MM.1S (cell line): ENCODE measurements at regions not wholly inside any gene's neighbourhood (a gene's known extent, or its start where the extent isn't known, plus 50 kb on each side); places are given as distances from the start of the nearest gene placed in this dataset.

Source experiments
- DNase-seq: peaks from one replicate; pipeline ENCODE4 v3.0.0-alpha.2; 2015
- H2AFZ ChIP-seq: fragments of 300-600 bp; sonication (generic); 2 replicates; pipeline ENCODE4 v1.6.0; 2016; ENCODE audit warnings: antibody characterized with exemption, low read length
- H3F3A ChIP-seq: fragments of 300-600 bp; sonication (generic); 2 replicates; pipeline ENCODE4 v1.6.1; 2016; ENCODE audit warnings: mild to moderate bottlenecking, antibody characterized with exemption, low read length, moderate library complexity, mixed read lengths; ENCODE audit not compliant: insufficient read depth
- H3K27ac ChIP-seq: fragments of 300-600 bp; sonication (generic); 2 replicates; pipeline ENCODE4 v1.5.1; 2016; ENCODE audit warnings: mild to moderate bottlenecking, low read length
- H3K27me3 ChIP-seq: fragments of 300-600 bp; sonication (generic); replicated peaks from 2 replicates; pipeline ENCODE4 v1.6.0; 2016; ENCODE audit warnings: low read length; ENCODE audit not compliant: insufficient read depth
- H3K36me3 ChIP-seq: fragments of 300-600 bp; sonication (generic); replicated peaks from 2 replicates; pipeline ENCODE4 v1.6.1; 2016; ENCODE audit warnings: mild to moderate bottlenecking, low read length, mixed read lengths; ENCODE audit not compliant: insufficient read depth
- H3K4me1 ChIP-seq: fragments of 300-600 bp; sonication (generic); 2 replicates; pipeline ENCODE4 v1.6.1; 2016; ENCODE audit warnings: low read length, mixed read lengths
- H3K4me2 ChIP-seq: fragments of 300-600 bp; sonication (generic); 2 replicates; pipeline ENCODE4 v1.6.0; 2016; ENCODE audit warnings: low read depth, low read length
- H3K4me3 ChIP-seq: fragments of 300-600 bp; sonication (generic); 2 replicates; pipeline ENCODE4 v1.5.1; 2016; ENCODE audit warnings: low read length, mixed read lengths
- H3K79me2 ChIP-seq: fragments of 300-600 bp; sonication (generic); 2 replicates; pipeline ENCODE4 v1.6.1; 2016; ENCODE audit warnings: mixed run types, low read length, mixed read lengths
- H3K9ac ChIP-seq: fragments of 300-600 bp; sonication (generic); 2 replicates; pipeline ENCODE4 v1.6.1; 2016; ENCODE audit warnings: low read length, mixed read lengths
- H3K9me2 ChIP-seq: fragments of 300-600 bp; sonication (generic); replicated peaks from 2 replicates; pipeline ENCODE4 v1.6.1; 2016; ENCODE audit warnings: mild to moderate bottlenecking, low read length, mixed read lengths; ENCODE audit not compliant: insufficient read depth
- H3K9me3 ChIP-seq: fragments of 300-600 bp; sonication (generic); replicated peaks from 2 replicates; pipeline ENCODE4 v1.6.1; 2016; ENCODE audit warnings: mild to moderate bottlenecking, low read length, mixed read lengths; ENCODE audit not compliant: insufficient read depth
- H4K20me1 ChIP-seq: fragments of 300-600 bp; sonication (generic); 2 replicates; pipeline ENCODE4 v1.6.1; 2016; ENCODE audit warnings: mild to moderate bottlenecking, low read length, moderate library complexity, mixed read lengths; ENCODE audit not compliant: insufficient read depth
- EZH2 ChIP-seq: fragments of 300-600 bp; sonication (generic); optimal IDR thresholded peaks from 2 replicates; pipeline ENCODE3; 2017; ENCODE audit warnings: low read depth, mild to moderate bottlenecking, antibody characterized with exemption, low read length, mixed read lengths
- EZH2phosphoT487 ChIP-seq: fragments of 300-600 bp; sonication (generic); IDR thresholded peaks from 2 replicates; pipeline ENCODE4 v1.6.1; 2018; ENCODE audit warnings: antibody characterized with exemption, low read length
- TF ChIP-seq, protein P1 (sequence below): fragments of 300-600 bp; sonication (generic); IDR thresholded peaks from 2 replicates; pipeline ENCODE4 v1.5.1; 2016; ENCODE audit warnings: antibody characterized with exemption, low read length, mixed read lengths

DNA sequence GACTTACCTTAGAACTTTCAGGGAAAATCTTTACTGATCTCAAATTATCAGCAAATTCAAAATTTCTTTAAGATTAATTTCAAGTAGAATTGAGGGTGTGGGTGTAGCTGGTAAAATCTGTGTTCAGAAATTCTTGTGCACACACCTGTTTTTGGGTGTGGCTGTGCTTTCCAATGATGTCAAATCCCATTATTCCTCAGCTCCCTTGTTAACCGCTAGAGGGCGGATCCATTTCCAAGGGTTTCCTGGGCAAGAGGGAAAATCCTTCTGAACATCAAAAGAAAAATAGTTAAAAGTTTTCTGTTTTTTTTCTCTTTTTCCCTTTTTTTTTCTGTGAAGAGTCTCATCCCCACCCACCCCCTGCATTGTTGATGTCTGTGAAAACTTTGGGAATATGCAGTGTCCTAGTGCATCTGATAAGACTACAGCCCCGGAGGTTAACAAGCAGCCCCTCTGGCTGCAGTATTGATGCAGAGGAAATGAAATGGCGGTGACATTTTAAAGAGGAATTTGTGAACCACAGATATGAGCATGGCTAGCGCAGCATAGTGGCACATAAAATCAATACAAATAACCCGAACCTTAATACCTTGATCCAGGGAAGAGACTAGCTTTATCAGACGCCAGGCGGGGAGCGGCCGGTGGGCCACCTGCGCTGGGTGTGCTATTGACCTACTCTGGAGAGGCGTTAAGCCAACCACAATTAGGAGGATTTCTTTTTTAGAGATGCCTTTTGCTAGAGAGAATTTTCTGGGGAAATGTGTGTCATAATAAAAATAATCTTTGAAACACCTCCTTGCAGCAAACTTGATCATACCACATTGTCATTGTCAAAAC lies 130.9 kb downstream of the FOXA2 start:
- Histone ChIP-seq H2AFZ (no peak overlapping the region), H3K4me1 (no peaks in the 10 kb centered on the region), H3F3A (no peaks in the 10 kb centered on the region), H3K79me2 (no peaks in the 10 kb centered on the region), H3K9ac (no peak overlapping the region), H3K27me3 (no peaks in the 10 kb centered on the region), H3K4me2 (no peak overlapping the region), H3K36me3 (no peaks in the 10 kb centered on the region), H3K27ac (no peak overlapping the region), H3K9me2 (no peaks in the 10 kb centered on the region), H4K20me1 (no peaks in the 10 kb centered on the region), H3K9me3 (no peaks in the 10 kb centered on the region), H3K4me3 (no peak overlapping the region)
- no peak for TF ChIP-seq EZH2
- TF ChIP-seq, protein P1, sequence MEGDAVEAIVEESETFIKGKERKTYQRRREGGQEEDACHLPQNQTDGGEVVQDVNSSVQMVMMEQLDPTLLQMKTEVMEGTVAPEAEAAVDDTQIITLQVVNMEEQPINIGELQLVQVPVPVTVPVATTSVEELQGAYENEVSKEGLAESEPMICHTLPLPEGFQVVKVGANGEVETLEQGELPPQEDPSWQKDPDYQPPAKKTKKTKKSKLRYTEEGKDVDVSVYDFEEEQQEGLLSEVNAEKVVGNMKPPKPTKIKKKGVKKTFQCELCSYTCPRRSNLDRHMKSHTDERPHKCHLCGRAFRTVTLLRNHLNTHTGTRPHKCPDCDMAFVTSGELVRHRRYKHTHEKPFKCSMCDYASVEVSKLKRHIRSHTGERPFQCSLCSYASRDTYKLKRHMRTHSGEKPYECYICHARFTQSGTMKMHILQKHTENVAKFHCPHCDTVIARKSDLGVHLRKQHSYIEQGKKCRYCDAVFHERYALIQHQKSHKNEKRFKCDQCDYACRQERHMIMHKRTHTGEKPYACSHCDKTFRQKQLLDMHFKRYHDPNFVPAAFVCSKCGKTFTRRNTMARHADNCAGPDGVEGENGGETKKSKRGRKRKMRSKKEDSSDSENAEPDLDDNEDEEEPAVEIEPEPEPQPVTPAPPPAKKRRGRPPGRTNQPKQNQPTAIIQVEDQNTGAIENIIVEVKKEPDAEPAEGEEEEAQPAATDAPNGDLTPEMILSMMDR: peak; percentile 10; the same call in 1 of the 2 replicates
- DNase-seq: no peak

DNA sequence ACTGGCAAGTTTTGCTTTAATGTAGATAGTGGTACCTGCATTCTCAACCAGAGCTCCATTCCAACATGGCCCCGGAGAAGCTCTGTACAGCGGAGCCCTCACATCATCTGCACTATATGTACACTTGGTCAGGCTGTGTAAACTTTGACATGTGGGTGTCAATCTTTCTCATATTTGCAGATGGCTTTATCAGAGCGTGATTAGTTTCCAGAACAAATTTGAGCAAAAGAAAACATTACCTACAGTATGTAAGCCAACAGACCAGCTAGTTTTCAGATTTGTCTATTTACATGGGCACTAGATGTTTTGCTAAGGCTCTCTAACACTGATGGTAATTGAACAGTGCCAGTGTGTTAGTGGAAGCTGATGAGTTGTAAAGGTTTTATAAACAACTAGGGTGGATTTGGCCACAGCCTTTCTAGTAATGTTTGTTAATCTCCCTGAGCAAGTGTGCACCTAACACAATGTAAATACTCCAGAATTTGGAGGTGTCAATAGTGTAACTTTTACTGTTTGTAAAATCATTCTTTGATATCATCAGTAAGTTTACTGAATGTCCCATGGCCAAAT lies 131.8 kb downstream of the FOXA2 start:
- Histone ChIP-seq H3K9me2 (no peaks in the 10 kb centered on the region), H3K9me3 (no peaks in the 10 kb centered on the region), H3K9ac (no peak overlapping the region), H3K4me3 (no peak overlapping the region), H3K4me2 (no peak overlapping the region), H3K36me3 (no peaks in the 10 kb centered on the region), H3K27me3 (no peaks in the 10 kb centered on the region), H3F3A (no peaks in the 10 kb centered on the region), H2AFZ (no peak overlapping the region), H3K79me2 (no peaks in the 10 kb centered on the region), H4K20me1 (no peaks in the 10 kb centered on the region), H3K27ac (no peak overlapping the region), H3K4me1 (no peaks in the 10 kb centered on the region)
- DNase-seq: no peak
- TF ChIP-seq, protein P1: no peak
- TF ChIP-seq EZH2: no peak
- no peak for TF ChIP-seq EZH2phosphoT487

DNA sequence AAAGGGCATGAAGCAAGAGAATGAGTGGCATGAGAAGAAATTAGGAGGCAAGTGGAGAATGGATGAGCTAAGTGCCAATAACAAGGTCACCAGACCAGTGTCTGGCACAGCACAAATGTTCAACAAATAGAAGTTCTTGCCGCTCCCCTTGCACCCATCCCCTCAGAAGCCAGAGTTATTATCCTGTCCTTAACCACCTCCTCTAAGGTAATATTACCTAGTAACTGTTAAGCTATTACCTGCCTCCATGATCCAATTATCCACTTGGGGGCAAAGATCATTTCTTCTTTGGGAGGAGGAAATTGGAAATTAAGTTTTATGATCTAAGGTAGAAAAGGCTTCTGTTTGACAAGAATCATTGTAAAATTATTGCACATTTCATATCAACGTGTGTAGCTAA lies 133.8 kb downstream of the FOXA2 start:
- no peaks in the 10 kb centered on the region for H4K20me1 ChIP-seq
- DNase-seq: no peak
- no peak for TF ChIP-seq EZH2phosphoT487
- no peak for TF ChIP-seq EZH2
- TF ChIP-seq, protein P1: no peak
- no peaks in the 10 kb centered on the region for H3K36me3 ChIP-seq
- H3K27ac ChIP-seq: no peak overlapping the region
- H3K9ac ChIP-seq: no peak overlapping the region
- H3K4me2 ChIP-seq: no peak overlapping the region
- H3F3A ChIP-seq: no peaks in the 10 kb centered on the region
- no peaks in the 10 kb centered on the region for H3K9me2 ChIP-seq
- H3K4me1 ChIP-seq: no peaks in the 10 kb centered on the region
- no peak overlapping the region for H3K4me3 ChIP-seq
- no peaks in the 10 kb centered on the region for H3K79me2 ChIP-seq
- no peaks in the 10 kb centered on the region for H3K9me3 ChIP-seq
- H2AFZ ChIP-seq: no peak overlapping the region
- no peaks in the 10 kb centered on the region for H3K27me3 ChIP-seq
